HL-60 (cell line): ENCODE measurements at regions not wholly inside any gene's neighbourhood (a gene's known extent, or its start where the extent isn't known, plus 50 kb on each side); places are given as distances from the start of the nearest gene placed in this dataset.

Source experiments
- GABPA ChIP-seq: IDR thresholded peaks from 2 replicates; pipeline ENCODE4 v1.6.1; 2012; ENCODE audit warnings: low read depth
- POLR2AphosphoS5 ChIP-seq: IDR thresholded peaks from 2 replicates; pipeline ENCODE4 v1.6.1; 2012; ENCODE audit warnings: low read depth
- REST ChIP-seq: IDR thresholded peaks from 2 replicates; pipeline ENCODE4 v1.6.1; 2012; ENCODE audit warnings: low read depth; ENCODE audit not compliant: insufficient replicate concordance
- SPI1 ChIP-seq: IDR thresholded peaks from 2 replicates; pipeline ENCODE4 v1.6.1; 2012; ENCODE audit warnings: low read depth, mild to moderate bottlenecking, borderline replicate concordance
- TF ChIP-seq, protein P1 (sequence below): IDR thresholded peaks from one replicate; pipeline ENCODE4 v1.5.1; 2011; ENCODE audit warnings: low read length, control low read depth, inconsistent platforms; ENCODE audit not compliant: insufficient read depth

DNA sequence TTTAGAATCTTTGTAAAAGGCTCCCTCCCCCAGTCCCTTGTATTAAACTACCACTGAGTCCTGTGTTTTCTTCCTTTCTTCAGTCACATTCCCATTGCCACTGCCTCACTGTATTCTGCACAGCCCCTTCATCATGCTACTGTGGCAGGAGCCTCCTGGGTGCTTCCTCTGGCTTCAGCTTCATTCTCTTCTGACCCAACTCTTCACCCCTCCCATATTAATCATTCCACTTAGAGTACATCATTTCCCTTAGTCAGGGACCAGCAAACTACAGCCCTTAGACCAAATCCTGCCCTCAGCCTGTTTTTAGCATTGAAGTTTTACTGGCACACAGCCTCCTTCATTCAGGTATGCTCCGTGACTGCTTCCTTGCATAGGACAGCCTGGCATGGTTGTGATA is 127.7 kb upstream of the MTNR1B start:
- TF ChIP-seq REST (no peak), SPI1 (no peak), POLR2AphosphoS5 (no peak), GABPA (no peak)
- TF ChIP-seq, protein P1, sequence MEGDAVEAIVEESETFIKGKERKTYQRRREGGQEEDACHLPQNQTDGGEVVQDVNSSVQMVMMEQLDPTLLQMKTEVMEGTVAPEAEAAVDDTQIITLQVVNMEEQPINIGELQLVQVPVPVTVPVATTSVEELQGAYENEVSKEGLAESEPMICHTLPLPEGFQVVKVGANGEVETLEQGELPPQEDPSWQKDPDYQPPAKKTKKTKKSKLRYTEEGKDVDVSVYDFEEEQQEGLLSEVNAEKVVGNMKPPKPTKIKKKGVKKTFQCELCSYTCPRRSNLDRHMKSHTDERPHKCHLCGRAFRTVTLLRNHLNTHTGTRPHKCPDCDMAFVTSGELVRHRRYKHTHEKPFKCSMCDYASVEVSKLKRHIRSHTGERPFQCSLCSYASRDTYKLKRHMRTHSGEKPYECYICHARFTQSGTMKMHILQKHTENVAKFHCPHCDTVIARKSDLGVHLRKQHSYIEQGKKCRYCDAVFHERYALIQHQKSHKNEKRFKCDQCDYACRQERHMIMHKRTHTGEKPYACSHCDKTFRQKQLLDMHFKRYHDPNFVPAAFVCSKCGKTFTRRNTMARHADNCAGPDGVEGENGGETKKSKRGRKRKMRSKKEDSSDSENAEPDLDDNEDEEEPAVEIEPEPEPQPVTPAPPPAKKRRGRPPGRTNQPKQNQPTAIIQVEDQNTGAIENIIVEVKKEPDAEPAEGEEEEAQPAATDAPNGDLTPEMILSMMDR, result no peak
